GM03348 (cell line): ENCODE measurements at regions not wholly inside any gene's neighbourhood (a gene's known extent, or its start where the extent isn't known, plus 50 kb on each side); places are given as distances from the start of the nearest gene placed in this dataset.

Source experiments
- DNase-seq: peaks from one replicate; pipeline ENCODE4 v3.0.0; 2012; ENCODE audit warnings: low spot score

GRCh38 chr17:5820721-5821456 is 236.6 kb upstream of the NLRP1 start:
- no peak for DNase-seq

DNA sequence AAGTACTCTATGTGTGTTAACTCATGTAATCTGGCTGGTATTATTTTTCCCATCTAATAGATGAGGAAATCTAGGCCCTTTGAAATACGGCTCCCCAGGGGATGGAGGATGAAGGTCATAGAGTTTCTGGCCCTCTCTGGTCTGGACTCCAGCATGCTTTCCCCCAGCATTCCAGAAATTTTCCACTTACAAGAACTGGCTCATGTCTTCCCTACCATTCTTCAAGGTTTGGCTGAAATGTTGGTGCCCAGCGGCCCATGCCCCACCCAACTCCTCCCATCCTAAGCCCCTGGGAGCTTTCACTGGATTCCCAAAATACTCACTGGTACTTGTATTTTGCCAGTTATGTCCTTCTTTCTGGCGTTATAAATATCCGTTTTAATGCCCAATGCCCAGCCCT is 237.5 kb upstream of the NLRP1 start:
- DNase-seq, result no peak

DNA sequence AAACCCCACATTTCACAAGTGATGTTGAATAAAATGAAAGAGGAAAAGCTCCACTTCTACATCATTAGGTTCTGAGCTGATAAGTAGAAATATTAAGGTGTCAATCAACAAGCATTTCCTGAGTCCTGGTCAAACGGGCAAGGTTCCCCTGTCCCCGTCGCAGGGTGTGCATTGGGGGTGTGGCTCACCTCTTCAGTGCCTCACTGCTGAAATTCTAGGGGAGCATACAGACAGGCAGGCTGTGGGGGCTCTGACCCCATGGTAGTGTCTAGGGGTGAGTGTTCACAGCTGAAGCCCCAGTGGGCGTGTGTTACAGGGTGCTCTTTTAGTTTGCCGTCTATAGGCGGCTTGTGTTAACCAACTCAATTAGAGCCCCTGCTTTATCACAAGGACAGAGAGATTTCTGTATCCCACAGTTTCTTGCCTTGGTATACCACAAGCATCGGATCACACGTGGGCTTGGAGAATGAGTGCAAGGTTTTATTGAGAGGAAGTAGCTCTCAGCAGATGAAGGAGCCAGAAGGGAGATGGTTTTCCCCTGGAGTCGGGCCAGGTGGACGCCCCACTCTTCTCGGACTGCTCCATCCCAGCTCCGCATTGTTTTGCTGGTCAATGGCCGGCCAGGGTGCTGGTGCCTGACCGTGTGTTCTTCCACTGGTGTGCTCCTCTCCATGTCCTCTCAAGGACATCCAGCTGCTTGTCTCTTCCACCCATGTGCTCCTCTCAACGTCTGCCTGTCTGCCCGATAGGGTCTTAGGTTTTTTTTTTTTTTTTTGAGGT is 238.2 kb upstream of the NLRP1 start:
- no peak for DNase-seq

GRCh38 chr17:5823219-5823618 is 238.9 kb upstream of the NLRP1 start:
- DNase-seq, result no peak

- DNase-seq, result no peak
These were observed 241.5 kb upstream of the NLRP1 start for GRCh38 chr17:5825717-5826330.

DNA sequence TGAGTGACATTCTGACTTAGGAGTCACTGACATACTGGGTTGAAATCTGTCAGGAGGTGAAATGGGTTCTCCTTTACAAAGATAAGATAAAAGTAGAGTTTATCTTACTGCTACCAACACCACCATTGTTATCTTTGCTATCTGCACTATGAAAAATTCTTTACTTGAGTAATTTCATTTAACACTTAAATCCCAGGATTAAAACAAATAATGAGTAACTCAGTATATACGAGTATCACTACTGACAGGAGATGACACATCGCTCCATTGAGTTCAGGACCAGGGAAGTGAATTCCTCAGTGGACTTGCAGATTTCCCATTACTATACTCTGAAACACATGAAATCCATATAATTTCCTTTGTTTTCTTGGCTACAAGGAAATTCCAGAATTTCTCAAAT is 242.1 kb upstream of the NLRP1 start:
- DNase-seq, result no peak

GRCh38 chr17:5830921-5831320 is 239.3 kb upstream of the WSCD1 start:
- DNase-seq, result no peak

GRCh38 chr17:5832886-5833285 is 237.3 kb upstream of the WSCD1 start:
- DNase-seq, result no peak

DNA sequence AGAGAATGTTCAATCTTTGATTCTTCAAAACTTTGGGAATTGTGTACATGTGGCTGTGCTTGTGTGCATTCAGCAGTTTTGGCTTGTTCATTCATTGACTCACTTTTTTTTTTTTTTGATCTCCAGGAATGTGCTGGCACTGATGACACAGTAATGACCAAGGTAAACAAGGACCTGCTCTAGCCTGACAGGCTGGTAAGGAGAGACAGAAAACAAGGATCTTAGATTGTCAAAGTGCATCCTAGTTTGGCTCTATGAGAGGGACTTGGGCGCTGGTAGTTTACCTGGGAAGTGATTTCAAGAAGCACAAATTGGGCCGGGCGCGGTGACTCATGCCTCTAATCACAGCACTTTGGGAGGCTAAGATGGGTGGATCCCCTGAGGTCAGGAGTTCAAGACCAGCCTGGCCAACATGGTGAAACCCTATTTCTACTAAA is 233.1 kb upstream of the WSCD1 start:
- peak; percentile 28 for DNase-seq

- DNase-seq, result no peak
These were observed 231.4 kb upstream of the WSCD1 start for GRCh38 chr17:5838661-5839300.

- no peak for DNase-seq
These were observed 229.2 kb upstream of the WSCD1 start for GRCh38 chr17:5840811-5841446.

DNA sequence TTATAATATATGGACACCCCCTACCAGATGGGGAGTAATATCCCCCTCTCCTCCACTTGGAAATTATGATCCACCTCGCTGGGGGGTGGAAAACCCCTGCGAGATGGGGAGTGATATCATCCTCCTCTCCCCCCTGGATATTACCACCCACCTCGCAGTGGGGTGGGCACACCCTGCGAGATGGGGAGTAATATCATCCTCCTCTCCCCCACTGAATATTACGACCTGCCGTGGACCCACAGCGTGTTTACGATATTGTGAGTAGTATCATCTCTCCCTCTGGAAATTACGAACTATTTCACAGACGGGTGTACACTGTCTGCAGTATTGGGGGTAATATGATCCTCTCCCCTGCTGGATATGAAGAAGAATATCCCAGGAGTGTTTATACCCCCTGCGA is 228.3 kb upstream of the WSCD1 start:
- no peak for DNase-seq

GRCh38 chr17:5843366-5844026 is 226.7 kb upstream of the WSCD1 start:
- no peak for DNase-seq

DNA sequence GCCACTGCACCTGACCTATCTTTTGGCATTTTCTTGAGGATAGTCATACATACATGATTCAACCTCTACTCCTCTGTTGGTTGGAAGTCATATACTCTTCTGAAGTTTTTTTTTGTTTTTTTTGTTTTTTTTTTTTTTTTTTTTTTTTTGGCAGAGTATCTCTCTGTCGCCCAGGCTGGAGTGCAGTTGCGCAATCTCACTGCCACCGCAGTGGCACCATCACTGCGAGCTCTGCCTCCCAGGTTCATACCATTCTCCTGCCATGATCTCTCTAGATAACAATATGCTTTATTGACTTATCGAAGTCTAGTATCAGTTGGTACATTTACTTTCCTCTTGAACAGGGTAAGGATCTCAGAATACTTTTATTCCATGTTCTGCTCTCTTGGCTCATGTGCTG is 224.2 kb upstream of the WSCD1 start:
- DNase-seq, result no peak

DNA sequence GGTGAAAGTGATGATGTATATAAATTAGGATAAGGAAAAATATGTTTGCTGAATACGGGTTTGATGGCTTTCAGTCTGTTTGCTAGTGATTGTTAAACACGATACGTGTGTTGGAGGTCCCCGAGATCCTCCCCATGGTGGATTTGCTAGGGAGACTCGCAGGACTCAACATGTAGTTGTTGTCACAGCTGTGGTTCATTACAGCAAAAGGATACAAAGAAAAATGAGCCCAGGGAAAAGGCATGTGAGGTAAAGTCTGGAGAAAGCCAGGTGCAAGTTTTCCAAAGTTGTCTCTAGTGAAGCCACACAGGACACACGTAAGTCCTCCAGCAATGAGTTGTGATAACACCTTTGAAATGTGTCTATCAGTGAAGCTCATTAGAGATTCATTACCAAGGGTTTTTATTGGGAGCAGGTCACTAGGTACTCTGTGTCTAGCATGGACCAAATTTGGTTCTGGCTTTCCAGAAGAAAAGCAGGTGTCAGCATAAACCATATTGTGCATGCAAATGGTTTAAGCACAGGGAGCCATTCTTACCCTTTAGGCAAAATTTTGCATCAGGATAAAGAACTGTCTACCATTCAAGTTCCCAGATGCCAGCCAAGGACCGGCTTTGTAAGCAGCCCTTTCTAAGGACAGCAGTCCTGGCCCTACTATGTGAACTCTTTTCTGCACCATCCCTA is 215.2 kb upstream of the WSCD1 start:
- no peak for DNase-seq

DNA sequence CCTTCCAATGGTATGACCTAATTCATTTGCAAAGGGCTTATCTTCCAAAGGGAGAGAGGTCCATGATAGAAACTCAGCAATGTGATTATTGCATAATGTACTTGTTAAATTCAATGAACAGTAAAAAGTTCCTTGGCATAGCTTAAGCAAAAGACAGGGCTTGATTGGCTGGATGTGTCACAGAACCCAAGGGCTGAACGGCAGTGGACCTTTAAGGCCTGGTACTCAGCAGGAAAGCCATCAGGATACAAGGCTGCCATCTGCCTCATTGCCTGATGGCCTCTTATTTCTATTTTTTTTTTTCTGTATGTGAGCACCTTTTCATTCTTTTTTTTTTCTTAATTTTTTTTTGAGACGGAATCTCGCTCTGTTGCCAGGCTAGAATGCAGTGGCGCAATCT is 208.9 kb upstream of the WSCD1 start:
- DNase-seq, result no peak

DNA sequence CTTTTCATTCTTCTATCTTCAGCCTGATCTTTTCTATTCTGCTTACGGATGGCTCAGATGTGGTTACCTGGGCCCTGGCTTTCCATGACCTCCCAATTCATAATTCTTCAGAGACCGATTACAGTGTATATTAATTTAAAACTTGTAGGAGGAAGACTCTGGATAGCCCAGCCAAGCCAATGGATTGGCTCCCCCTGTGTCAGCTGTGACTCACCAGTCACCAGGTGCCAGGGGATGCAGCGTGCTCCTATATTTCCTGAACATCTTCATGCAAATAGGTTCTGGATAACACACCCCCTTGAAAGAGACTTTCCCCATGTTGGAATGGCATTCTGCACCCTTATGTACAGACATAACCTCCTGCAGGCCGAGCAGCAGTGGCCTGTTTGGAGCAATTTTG is 208.3 kb upstream of the WSCD1 start:
- DNase-seq, result no peak

DNA sequence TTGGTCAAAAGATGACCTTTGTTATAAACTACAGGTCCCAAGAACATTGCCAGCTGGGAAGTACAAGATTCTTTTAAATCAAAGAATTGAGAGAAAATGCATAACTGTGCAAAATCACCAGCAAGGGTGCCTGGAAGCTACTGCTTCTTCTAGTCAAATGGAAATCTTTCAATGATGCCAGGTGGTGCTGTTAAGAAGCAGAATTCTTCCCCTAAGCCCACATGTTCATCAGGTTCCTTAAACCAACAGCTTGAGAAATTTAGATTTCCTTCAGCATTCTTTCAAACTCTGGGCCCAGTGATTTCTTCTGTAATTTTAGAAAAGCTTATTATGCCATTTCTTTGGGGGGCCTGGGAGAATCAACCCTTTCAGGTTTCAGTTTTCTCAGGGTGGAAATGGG is 207.8 kb upstream of the WSCD1 start:
- DNase-seq, result no peak

DNA sequence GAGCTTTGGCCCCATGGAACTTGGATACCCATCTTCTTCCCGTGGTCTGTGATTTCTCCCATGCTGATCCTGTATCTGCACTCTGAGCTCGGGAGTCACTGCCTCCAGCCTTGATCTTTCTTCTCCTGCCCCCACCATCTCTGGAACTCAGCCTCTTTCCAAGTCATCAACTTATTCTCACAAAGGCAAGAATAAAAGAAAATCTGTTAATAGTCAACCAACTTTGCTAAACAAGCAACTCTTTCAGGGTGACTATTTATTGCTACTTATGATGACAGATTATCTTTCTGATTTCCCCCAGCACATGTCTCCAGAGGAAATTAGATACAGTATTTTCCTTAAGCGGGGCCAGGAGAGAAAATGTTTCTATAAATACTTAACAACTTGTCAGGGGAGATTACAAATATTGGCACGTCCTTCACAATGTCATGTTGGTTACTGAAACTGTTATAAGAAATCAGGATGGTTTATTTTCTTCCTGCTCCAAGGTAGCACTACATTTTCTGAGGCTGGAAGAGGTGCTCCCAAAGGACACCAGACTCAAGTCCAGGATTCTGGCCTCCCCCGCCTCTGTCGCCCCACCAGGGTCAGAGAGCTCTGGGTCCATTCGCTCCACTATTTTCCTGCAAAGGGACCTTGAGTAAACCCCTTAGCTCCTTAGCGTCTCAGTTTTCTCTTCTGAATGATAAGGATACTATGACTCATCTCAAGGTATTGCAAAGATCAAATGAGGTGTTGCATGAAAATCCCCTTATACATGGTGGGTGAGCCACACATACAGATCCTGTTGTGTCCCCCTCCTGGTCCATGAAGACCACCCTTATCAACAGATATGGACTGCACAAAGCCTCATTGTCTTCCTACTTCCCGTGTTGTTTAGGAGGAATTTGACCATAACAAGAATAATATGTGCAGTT is 205.2 kb upstream of the WSCD1 start:
- DNase-seq, result no peak

- DNase-seq, result no peak
These were observed 203.2 kb upstream of the WSCD1 start for GRCh38 chr17:5866978-5867377.
